HG03095 (cell line): ENCODE measurements at regions not wholly inside any gene's neighbourhood (a gene's known extent, or its start where the extent isn't known, plus 50 kb on each side); places are given as distances from the start of the nearest gene placed in this dataset.
"Not testable (repeated sequence)": the region's sequence is repeated elsewhere in the genome, so short reads cannot be mapped to it uniquely, and the experiment has no call there.

Source experiments
- ATAC-seq: cut with Tn5 transposase; IDR thresholded peaks from one replicate; pipeline ENCODE4 v1.9.1; 2021; ENCODE audit warnings: moderate library complexity; ENCODE audit not compliant: unreplicated experiment

DNA sequence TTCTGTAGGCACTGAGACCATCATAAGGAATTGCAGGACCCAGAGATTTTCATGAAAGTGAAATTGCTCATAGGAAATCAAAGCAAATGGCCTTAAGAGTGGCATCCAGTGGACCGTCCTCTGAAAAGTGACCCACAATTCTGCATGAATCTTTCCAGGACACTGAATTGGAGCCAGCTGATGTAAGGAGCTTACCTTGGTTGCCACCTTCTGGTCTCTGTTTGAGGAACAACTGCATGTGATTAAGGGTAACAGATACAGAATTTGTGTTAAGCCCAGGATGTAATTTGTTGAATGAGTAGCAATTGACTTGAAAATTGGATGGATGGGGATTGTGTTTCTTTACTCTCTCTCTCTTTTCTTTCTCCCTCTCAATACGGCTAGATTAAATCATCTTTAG is 49.9 kb upstream of the GAS1 start:
- no peak for ATAC-seq

GRCh38 chr9:86997951-86998350 is 50.6 kb upstream of the GAS1 start:
- no peak for ATAC-seq

DNA sequence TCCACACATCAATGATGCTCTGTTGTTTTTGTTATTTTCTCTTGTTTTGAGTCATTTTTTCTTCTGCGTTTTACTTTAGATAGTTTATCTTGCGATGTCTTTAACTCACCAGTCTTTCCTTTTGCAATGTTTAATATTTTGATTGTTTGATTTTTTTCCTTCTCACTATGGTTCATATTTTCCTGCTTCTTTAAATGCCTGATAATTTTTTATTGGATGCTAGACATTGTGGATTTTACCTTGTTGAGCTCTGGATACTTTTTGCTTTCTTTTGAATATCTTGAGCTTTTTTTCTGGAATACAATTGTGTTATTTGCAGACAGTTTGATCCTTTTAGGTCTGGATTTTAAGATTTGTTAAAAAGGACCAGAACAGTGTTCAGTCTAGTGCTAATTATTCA is 55.2 kb upstream of the GAS1 start:
- ATAC-seq = no peak

DNA sequence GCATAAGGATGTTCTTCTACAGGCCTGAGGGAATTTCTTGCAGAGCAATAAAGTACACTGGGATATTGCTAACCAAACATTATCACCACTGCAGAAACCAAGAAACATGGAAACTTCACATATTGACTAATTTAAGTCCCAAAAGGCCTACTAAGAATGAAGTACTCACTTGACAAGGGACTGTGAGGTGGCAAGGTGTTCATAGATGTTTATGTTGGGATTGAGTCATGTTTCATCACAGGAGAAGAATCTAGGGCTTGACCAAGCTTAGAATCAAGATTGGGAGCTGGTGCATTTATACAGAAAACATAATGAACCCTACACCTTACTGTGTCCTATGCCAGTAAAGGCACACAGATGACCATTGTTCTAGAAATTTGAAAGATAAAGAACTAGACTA is 56.7 kb upstream of the GAS1 start:
- ATAC-seq = no peak

- no peak for ATAC-seq
Measured at GRCh38 chr9:87006956-87007355, 59.6 kb upstream of the GAS1 start.

DNA sequence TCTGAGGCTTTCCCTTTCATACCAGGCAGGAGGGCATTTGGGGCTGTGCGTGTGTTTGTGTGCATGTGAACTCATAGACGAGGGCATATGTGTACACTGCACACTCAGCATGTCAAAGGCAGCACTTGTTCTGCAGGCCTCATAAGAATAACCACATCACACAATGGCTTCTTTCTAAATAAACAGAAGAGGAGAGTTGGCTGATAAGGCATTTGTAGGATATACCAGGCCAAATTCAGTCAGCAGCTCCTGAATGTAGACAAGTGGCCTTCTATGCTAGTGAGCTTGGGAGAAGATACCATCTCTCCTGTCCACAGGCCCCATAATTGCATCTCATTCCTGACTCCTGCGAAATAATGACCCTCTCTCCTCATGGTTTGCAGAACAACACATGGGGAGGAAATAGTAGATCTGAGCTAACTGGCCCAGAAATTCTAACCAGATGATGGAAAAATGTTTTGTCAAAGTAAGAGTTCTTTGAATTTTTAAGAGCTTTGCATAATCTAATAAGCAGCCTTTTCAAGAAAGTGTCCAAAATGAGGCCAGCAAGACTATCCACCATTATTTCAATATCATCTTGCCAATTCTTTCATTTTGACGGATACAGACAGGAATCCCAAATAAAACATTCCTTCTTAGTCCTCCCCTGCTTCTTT is 60.5 kb upstream of the GAS1 start:
- no peak for ATAC-seq

DNA sequence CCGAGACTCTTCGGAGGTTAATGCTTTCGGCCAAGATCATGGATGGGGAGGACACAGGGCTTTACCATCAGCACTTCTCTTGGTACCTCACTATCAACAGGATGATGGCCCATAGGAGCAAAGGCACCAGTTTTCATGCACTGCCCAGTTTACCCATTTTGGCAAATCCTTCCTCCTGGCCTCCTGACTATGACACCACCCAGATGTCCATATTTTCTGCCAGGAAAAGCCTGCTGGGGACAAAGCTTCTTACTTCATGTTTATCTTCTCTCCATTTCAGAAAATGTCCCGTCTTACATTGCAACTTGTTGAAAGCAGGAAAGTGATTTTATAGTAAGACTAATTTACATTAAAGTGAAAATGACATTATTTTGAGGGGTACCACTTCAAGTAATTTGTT is 61.4 kb upstream of the GAS1 start:
- no peak for ATAC-seq

DNA sequence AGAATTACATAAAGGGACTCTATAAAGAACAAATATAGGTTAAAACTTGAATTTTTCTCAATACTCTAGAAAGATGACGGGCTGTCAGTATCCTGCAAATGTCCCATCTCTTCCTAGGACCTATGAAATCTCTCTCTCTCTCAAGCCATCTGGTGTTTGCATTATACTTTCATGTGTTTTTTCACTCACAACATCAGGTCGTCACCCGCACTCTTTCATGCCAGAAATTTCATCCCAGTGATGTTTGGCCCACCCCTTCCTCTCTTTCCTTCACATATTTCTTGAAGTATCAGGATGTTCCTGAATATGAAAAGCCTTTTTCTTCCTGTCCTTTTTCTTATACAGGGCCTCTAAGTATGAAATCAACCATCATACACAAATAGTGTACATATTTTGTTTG is 63.3 kb upstream of the GAS1 start:
- ATAC-seq = no peak

DNA sequence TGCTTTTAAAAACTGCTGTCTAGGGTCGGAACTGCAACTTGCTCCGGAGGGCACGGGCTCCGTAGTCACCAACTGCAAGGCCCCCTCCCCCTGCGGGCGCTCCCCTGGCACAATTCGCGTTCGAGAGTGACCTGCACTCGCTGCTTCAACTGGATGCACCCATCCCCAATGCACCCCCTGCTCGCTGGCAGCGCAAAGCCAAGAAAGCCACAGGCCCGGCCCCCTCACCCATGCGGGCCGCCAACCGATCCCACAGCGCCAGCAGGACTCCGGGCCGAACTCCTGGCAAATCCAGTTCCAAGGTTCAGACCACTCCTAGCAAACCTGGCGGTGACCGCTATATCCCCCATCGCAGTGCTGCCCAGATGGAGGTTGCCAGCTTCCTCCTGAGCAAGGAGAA is 64.2 kb upstream of the GAS1 start:
- no peak for ATAC-seq

DNA sequence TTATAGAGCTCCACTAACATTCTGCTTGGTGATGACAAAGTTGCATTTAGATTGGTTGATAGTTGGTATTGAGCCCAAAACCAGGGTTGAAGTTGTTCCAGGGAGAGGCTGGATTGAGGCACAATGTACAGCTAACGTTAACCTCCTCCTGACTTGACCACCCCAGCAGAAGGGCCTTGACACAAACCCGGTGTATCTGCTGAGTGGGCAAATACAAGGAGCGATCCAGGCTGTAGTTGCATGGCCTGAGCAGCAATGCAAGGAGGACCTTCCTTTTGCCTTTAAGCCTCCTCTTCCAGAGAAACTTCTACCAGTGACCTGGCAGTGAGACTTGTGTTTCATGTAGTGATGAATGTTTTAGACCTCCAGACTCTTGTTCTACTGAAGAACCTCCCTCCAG is 66.2 kb upstream of the GAS1 start:
- no peak for ATAC-seq

DNA sequence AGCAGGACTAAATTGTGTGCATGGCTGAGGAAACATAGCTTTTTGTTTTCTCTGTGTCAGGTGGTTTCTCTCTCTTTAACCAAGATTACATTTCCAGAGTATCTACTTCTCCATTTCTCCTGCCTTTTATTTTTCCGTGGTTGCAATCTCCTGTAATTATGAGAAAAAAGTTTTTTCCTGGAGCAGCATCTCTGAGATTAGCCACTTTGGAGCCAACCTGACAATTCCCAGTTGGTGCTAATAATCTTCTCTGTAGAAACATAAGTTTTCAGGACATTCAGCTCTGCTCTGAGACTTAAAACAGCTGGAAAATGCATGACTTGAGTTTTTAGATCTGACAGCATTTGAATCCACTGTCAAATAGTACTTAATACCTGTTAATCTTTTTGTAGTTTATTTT is 67.1 kb upstream of the GAS1 start:
- ATAC-seq = no peak

- no peak for ATAC-seq
Measured at GRCh38 chr9:87016681-87017080, 69.4 kb upstream of the GAS1 start.

DNA sequence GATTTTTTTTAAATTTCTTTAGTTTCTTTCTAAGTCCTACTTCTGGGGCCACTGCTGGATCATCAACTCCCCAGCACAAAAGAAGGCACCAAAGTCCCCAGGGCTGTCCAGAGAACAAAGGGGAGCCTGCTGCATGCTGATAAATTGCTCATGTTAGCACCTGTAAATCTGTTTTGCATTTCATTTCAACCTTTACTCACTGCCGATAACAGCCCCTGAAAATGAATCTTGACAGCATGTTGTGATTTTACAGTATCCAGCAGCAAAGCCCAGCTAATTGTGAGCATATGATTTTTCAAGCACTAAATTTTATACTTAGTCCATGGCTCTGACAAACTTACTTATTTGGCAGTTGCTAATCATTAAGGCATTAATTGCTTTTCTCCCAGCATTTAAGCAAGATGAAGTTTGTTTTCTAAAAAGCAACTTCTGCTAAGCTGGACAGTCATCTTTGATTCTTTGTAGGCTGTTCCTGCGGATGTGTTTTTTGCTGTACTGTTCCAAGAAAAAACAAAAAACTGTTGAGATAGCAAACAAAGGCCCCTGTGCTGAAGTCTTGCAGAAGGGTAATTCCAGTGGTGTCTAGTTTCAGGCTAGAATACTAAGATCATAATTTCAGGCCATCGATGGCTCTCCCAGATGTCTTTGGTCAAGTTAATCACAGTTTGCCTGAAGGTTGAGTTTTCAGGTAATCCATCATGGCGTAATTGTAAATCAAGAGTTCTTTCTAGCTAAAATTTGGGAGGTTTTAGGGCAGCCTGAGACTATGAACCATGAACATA is 73.1 kb upstream of the GAS1 start:
- ATAC-seq = no peak

GRCh38 chr9:87022178-87022577 is 74.9 kb upstream of the GAS1 start:
- no peak for ATAC-seq

- ATAC-seq = no peak
Measured at GRCh38 chr9:87026204-87026603, 78.9 kb upstream of the GAS1 start.

GRCh38 chr9:87028836-87029235 is 81.5 kb upstream of the GAS1 start:
- not testable (repeated sequence) for ATAC-seq

GRCh38 chr9:87029905-87030304 is 82.6 kb upstream of the GAS1 start:
- no peak for ATAC-seq

DNA sequence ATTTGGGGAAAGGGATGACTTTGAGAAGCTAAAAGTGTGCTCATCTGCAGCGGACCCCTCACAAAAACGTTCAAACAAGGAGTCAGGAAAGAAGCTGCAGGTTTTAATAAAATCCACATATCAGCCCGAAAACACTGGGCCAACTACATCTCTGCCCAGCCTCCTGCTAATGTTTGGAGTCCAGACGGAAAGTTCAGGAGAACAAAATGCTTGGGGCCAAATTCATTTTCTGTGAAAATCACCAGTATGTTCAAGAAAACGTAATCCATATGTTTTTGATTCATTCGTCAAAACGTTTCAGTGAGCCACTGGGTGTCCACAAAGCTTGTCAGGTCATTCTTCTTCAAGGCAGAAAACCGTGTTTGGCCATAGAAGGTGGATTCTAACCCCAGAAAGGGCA is 87.5 kb upstream of the GAS1 start:
- ATAC-seq = no peak

- no peak for ATAC-seq
Measured at GRCh38 chr9:87035879-87036278, 88.6 kb upstream of the GAS1 start.

GRCh38 chr9:87036506-87036905 is 89.2 kb upstream of the GAS1 start:
- no peak for ATAC-seq

- no peak for ATAC-seq
Measured at GRCh38 chr9:87039809-87040392, 92.6 kb upstream of the GAS1 start.

DNA sequence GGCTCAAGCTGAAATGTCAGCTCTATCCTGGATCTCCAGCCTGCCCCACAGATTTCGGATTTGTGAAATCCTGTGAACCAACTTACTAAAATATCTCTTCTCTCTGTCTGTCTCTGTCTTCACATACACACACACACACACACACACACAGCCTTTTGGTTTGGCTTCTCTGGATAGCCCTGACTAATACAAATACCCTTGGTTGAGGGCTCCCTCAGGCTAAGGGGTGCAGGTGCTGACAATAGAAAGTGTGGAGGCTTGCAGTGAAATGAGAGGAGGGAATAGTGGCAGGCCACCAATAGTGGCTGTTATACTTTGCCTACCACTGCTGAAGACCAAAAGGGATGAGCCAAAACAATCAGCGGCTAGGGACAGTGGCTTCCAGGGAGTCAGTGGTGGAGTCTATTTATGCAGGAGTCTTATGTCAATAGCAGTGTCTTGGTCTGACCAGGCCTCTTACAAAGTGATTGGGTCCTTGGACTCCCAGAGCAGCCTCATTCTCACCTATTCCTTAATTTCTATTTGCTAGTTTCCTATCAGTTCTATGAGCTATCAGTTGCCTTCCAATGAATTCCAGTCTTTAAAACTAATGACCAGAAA is 93.2 kb upstream of the GAS1 start:
- ATAC-seq = no peak
